Pons (tissue), 1 donor: ENCODE measurements at regions not wholly inside any gene's neighbourhood (a gene's known extent, or its start where the extent isn't known, plus 50 kb on each side); places are given as distances from the start of the nearest gene placed in this dataset.

Source experiments
- DNase-seq: peaks from one replicate; pipeline ENCODE4 v3.0.0-alpha.2; 2016; ENCODE audit warnings: low spot score

DNA sequence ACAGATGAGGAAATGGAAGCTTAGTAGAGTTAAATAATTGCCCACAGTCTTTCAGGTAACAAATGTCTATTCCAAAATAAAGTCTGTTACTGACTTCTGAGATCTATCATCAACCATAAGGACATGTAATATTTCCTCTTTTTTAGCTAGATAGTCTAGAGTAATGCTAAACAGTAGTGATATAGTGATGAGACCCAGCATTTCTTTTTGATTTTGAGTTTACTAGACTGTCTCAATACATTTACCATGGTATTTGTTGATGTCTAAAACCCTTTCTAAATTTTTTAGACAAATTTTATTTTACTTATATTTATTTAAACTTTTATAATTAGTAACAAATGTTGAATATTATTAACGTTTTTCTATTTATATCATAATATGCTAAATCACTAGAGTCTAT lies 465.1 kb upstream of the SLIT2 start:
- DNase-seq = no peak

DNA sequence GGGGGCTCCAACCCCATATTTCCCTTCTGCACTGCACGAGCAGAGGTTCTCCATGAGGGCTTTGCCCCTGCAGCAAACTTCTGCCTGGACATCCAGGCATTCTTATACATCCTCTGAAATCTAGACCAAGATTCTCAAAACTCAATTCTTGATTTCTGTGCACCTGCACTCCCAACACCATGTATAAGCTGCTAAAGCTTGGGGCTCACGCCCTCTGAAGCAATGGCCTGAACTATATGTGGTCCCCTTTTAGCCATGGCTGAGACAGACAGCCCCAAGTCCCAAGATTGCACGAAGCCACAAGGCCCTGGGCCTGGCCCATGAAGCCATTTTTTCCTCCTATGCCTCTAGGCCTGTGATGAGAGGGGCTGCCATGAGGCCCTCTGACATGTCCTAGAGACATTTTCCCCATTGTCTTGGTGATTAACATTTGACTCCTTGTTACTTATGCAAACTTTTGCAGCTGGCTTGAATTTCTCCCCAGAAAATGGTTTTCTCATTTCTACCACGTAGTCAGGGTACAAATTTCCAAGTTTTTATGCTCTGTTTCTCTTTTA lies 468.0 kb upstream of the SLIT2 start:
- no peak for DNase-seq

- no peak for DNase-seq
Observed at GRCh38 chr4:19780871-19781270, 470.8 kb upstream of the SLIT2 start.

DNA sequence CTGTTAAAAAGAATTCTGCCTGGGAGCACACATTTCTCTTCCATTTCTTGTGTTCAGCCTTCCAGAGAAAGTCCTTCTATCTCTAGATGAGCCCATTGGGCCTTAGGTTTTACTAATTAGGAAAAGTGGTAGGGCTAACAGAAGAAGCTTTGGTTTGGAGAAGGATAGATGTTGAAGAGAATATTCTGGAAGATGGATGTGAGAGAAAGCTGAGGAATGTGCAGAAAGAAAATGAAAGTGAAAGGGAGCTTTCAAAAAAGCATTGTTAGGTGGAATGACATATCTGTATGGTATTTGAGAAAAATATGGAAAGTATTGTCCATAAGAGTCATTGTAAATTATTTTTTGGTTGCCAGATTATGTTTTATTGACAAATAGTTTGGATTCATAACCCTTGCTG lies 474.8 kb upstream of the SLIT2 start:
- no peak for DNase-seq

GRCh38 chr4:19776021-19776459 lies 475.7 kb upstream of the SLIT2 start:
- no peak for DNase-seq

- no peak for DNase-seq
Observed at GRCh38 chr4:19774690-19775256, 476.9 kb upstream of the SLIT2 start.

- no peak for DNase-seq
Observed at GRCh38 chr4:19772581-19772980, 479.1 kb upstream of the SLIT2 start.

DNA sequence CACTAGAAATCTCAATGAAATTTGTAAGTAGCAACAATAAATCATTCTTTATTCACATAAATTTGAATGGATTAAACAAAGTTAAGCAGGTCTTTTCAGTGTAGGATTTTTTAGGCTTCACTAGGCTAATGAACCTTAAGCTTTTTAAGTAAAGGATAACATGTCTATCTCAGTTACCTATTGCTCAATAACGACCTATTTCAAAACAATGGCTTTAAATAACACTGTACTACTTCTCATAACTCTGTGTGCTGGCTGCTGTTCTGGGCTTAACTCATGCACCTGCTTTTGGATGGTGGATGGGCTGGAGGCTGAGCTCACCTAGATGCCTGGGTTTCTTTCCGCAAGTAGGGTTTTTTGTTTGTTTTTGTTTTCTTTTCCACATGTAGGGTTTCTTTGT lies 495.0 kb upstream of the SLIT2 start:
- no peak for DNase-seq

DNA sequence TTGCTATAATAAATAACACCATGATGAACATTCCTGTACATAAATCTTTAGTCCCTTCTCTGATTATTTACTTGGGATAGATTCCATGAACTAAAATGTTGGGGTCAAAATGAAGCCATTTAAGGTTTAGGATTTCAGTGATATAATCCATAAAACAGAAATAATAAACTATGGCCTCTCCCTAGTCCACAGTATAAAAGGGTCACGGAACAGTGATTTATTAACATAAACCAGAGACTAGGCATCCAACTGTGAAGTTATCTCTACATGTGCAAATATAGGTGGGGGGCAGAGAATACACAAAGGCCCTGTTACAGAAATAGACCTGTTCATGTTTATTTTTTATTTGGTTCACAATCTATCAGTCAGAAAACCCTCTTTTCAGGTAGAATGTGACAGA lies 499.1 kb upstream of the SLIT2 start:
- DNase-seq = no peak

GRCh38 chr4:19748519-19749479 lies 502.9 kb upstream of the SLIT2 start:
- no peak for DNase-seq

DNA sequence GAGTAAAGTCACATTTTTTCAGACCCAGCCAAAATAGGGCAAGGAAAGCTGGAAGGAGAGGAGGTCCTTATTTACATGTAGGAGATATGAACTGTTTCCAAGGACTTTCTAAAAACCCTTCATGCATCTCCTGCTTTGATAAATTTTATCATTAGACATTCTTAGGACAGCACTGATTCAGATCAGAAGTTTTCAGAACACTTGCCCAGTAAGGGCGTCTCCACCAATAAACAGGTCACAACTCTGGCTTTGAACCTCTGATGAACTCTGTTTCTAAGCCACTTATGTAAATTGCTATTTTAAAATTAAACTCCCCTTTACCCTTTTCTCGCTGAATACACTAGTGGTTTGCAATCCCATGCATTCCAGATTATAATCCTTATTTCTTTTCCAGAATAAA lies 505.3 kb upstream of the SLIT2 start:
- DNase-seq = no peak

GRCh38 chr4:19743115-19743638 lies 508.5 kb upstream of the SLIT2 start:
- no peak for DNase-seq

DNA sequence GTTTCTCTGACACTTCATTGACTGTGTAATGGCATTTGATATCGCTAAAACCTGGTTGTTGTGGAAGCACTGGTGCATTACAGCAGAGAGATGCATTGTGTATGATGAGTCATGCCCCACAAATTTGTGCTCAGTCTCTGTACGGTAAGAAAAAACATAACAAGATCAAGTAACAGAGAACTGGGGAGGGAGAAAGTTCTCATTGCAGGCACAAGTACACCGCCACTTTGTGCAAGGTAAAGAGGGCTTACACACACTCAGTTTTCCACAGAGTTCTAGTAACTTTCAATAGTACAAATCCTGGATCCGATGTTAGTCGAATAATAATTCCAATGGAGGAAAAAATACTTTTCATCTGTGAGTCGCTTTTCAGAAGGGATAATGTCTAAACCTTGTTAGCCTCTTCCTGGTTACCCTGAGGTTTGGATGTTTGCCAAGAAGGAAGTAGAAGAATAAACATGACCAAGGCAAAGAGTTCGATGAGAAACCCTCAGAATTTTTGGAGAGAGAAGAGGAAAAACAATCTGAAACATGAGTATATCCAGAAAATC lies 512.5 kb upstream of the SLIT2 start:
- DNase-seq = no peak

DNA sequence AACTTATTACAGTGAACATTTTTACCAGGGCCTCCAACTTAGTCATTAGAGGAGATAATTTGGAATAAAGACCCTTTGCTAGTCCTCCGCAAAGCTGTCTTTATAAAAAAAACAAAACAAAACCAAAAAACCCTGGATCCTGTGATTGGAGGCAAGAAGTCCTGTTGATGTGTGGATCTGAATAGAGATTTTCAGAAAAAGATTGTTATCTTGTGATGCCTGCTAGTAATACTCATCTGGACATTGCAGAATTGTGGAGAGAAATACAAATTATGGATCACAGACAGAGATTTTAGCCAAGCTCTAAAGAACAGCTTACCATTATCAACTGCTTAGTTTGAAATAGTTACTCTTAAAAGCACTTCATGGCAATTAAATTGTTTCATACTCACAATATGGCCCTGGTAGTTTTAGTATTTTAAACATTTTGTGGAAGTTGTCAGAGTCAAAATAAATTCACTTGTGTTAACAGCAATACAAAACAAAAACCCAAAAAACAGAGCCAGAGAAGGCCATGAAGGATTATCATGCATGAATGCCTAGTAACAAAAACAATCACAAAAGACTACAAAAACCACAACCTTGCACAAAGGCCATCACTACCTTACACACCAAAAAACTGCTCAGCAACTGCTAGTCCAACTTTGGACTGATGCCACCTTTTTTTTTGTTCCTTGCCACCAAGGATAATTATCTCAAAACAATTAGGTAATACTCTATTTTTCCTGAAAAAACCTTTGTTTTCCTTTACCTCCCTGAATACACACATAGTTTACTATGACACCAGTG lies 514.5 kb upstream of the SLIT2 start:
- DNase-seq = no peak

GRCh38 chr4:19735012-19735411 lies 516.7 kb upstream of the SLIT2 start:
- DNase-seq = no peak

- DNase-seq = no peak
Observed at GRCh38 chr4:19729886-19730651, 521.6 kb upstream of the SLIT2 start.

- no peak for DNase-seq
Observed at GRCh38 chr4:19728773-19729172, 522.9 kb upstream of the SLIT2 start.

- DNase-seq = no peak
Observed at GRCh38 chr4:19727141-19727540, 524.6 kb upstream of the SLIT2 start.

DNA sequence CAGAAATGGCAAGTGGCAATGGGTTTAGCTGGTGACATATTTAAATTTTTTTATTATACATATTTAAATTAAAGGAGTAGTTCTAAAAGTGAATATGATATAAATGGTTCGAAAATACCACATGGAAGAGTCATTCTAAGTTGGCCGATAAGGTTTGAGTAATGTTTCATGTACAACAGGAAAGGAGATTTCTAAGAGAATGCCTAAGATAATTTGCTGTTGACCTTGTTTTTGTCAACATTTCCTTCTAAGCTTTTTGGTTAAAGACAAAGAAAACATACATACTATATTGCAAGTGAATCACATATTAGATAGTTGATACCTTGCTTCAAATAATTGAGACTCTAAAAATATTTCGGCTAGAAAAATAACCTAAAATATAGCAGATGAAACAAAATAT lies 526.6 kb upstream of the SLIT2 start:
- no peak for DNase-seq

GRCh38 chr4:19722404-19722803 lies 529.3 kb upstream of the SLIT2 start:
- DNase-seq = no peak

DNA sequence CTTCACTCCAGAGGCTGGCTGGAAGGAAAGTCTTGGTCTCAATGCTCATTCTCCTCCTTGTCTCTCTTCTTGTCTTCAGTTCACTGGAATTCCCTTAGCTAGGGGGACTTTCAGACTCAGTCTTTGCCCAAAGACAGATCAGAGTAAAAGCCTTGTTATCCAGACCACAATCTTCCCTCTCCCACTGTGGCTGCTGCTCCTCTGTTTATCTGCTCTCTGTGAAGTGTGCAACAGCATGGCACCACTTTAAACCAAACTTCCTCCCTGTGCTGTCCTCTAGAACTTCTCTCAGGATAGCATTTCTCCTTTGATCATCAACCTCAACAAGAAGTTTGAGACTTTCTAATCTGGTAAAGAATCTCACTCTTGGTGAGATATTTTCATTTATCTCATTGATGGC lies 530.1 kb upstream of the SLIT2 start:
- no peak for DNase-seq
